SK-N-MC (cell line): ENCODE measurements at regions not wholly inside any gene's neighbourhood (a gene's known extent, or its start where the extent isn't known, plus 50 kb on each side); places are given as distances from the start of the nearest gene placed in this dataset.

Source experiments
- EZH2 ChIP-seq: fragments of 200-600 bp; sonication (generic); IDR thresholded peaks from one replicate; pipeline ENCODE4 v1.6.1; 2017; ENCODE audit warnings: antibody characterized with exemption
- FOXP2 ChIP-seq: optimal IDR thresholded peaks from 2 replicates; pipeline ENCODE3; 2011; ENCODE audit warnings: mild to moderate bottlenecking, moderate library complexity; ENCODE audit not compliant: insufficient read depth; ENCODE audit errors: extremely low read length, control extremely low read depth
- POLR2AphosphoS5 ChIP-seq: IDR thresholded peaks from 2 replicates; pipeline ENCODE4 v1.6.1; 2012; ENCODE audit warnings: mild to moderate bottlenecking, low read depth, low read length, borderline replicate concordance

- TF ChIP-seq POLR2AphosphoS5: no peak
- TF ChIP-seq EZH2: no peak
- no peak for TF ChIP-seq FOXP2
Observed at GRCh38 chrX:6660567-6661264, 125.8 kb upstream of the VCX3A start.
